ENCODE measurements at regions not wholly inside any gene's neighbourhood (a gene's known extent, or its start where the extent isn't known, plus 50 kb on each side); places are given as distances from the start of the nearest gene placed in this dataset.
"Not testable (repeated sequence)": the region's sequence is repeated elsewhere in the genome, so short reads cannot be mapped to it uniquely, and the experiment has no call there.

DNA sequence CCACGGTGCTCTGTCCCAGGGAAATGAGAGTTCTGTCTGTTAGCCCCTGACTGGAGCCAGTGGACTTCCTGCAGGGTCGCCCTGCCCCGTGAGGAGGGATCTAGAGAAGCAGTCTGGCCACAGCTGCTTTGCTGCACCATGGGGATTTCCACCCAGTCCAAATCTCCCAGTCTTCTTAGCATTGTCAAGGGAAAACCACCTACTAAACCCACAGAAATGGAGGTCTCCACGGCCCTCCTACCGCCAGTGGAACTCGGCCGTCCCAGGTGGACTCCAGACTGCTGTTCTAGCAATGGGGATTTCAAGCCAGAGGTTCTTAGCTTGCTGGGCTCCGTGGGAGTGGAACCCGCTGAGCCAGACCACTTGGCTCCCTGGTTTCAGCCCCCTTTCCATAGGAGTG lies 133.3 kb upstream of the PCDH7 start:
- intact Hi-C loops (cut with DNase I, micrococcal nuclease): no loop called here
- Histone ChIP-seq H3K9me3 (no peaks in the 10 kb centered on the region), H3K36me3 (ENCODE audit: low read depth) (no peaks in the 10 kb centered on the region), H3K4me3 (no peak overlapping the region), H3K4me1 (ENCODE audit: low read depth) (no peaks in the 10 kb centered on the region)
- no peak for DNase-seq
- ATAC-seq: no peak
- TF ChIP-seq, protein P1, sequence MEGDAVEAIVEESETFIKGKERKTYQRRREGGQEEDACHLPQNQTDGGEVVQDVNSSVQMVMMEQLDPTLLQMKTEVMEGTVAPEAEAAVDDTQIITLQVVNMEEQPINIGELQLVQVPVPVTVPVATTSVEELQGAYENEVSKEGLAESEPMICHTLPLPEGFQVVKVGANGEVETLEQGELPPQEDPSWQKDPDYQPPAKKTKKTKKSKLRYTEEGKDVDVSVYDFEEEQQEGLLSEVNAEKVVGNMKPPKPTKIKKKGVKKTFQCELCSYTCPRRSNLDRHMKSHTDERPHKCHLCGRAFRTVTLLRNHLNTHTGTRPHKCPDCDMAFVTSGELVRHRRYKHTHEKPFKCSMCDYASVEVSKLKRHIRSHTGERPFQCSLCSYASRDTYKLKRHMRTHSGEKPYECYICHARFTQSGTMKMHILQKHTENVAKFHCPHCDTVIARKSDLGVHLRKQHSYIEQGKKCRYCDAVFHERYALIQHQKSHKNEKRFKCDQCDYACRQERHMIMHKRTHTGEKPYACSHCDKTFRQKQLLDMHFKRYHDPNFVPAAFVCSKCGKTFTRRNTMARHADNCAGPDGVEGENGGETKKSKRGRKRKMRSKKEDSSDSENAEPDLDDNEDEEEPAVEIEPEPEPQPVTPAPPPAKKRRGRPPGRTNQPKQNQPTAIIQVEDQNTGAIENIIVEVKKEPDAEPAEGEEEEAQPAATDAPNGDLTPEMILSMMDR (IDR thresholded peaks at IDR 0.05): no peak

DNA sequence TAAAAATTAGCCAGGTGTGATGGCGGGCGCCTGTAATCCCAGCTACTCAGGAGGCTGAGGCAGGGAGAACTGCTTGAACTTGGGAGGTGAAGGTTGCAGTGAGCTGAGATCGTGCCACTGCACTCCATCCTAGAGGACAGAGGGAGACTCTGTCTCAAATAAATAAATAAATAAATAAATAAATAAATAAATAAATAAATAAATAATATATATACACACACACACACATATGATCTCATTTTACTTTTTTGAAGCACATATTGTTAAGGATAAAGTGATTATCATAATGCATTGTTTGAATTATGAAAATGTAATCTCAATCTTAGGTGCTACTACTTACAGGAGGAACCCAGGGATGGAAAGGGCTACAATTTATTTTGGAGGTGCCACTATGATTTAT lies 130.5 kb upstream of the PCDH7 start:
- ATAC-seq: not testable (repeated sequence)

DNA sequence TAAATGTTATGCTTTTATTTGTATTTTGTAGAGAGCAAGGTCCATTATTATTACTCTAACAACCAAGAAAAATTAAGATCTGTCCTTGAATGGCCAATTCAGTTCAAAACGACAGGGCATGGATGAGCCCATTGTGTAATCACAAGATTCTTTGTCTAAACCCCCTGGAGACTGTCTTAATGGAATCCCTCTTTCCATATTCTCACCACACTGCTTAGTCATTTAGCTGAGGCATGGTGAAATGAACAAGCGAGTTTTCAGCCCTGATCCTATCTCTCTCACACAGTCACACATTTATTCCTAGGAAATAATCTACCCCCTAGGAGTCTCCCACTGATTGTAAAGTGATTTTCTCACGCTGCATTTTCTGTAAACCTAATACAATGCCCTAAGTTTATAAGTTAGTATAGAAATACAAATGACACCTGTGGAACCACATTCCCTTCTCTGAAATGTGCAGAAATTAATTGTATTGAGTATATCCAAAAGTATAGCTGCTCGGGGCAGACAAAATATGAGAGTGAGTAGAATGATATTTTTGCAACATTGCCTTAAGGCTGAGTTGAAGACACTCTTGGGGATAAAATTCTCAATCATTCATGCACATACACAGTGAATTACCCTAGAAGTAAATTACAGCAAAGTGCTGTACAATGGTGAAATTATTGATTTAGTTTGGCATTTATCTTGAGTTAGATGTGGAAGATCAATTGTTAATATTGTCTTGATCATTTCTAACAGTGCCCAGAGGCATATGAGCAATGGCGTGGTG lies 119.7 kb upstream of the PCDH7 start:
- ATAC-seq (no peak), DNase-seq (no peak)
- TF ChIP-seq, protein P1 (IDR thresholded peaks at IDR 0.05): no peak
- Histone ChIP-seq H3K9me3 (no peaks in the 10 kb centered on the region), H3K36me3 (ENCODE audit: low read depth) (no peaks in the 10 kb centered on the region), H3K4me1 (ENCODE audit: low read depth) (no peaks in the 10 kb centered on the region), H3K4me3 (no peak overlapping the region)
- intact Hi-C loops (cut with DNase I, micrococcal nuclease): no loop called here

More for the DNA sequence above, 130.5 kb upstream of the PCDH7 start:
- intact Hi-C loops (cut with DNase I, micrococcal nuclease); H3K4me1 ChIP-seq (ENCODE audit: low read depth); H3K36me3 ChIP-seq (ENCODE audit: low read depth); H3K9me3 ChIP-seq; H3K4me3 ChIP-seq; DNase-seq: not testable (repeated sequence)

DNA sequence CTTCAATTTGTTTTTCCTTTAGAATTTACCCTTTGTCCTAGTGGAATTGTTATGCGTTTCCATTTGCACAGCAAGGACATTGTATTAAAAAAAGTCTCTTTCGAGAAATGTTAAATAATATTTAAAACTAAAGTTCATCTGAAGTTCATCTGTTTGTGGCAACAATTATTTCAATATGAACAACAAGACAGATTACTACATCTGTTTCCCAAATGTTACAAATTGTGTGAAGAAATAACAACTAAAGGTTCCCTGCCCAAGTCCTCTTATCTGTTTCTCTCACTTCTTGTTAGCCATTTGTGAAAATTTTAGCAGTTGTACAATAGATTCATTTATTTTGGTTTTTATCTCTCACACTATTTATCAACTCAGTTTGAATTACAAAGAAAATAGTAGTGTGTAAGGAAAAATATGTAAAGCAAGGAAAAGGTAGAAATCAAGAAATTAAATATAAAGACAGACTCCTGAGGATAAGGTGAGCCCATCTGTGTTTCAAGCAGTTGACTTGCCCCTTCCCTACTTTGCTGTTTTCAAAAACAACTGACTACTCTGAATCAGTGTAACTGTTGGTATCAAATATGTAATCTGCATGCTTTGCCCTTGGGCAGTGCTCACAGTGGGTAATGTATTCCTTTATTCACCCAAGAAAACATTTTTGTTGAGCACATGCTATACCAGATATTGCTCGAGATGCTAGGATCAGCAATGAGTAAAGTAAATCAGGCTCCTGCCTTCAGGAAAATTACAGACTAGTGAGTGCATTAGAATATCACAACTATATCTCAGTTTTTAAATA lies 118.9 kb upstream of the PCDH7 start:
- TF ChIP-seq, protein P1 (IDR thresholded peaks at IDR 0.05): no peak
- DNase-seq: no peak
- ATAC-seq: no peak
- no peaks in the 10 kb centered on the region for H3K4me1 ChIP-seq (ENCODE audit: low read depth)
- no peaks in the 10 kb centered on the region for H3K9me3 ChIP-seq
- H3K36me3 ChIP-seq (ENCODE audit: low read depth): no peaks in the 10 kb centered on the region
- intact Hi-C loops (cut with DNase I, micrococcal nuclease): no loop called here
- no peak overlapping the region for H3K4me3 ChIP-seq

DNA sequence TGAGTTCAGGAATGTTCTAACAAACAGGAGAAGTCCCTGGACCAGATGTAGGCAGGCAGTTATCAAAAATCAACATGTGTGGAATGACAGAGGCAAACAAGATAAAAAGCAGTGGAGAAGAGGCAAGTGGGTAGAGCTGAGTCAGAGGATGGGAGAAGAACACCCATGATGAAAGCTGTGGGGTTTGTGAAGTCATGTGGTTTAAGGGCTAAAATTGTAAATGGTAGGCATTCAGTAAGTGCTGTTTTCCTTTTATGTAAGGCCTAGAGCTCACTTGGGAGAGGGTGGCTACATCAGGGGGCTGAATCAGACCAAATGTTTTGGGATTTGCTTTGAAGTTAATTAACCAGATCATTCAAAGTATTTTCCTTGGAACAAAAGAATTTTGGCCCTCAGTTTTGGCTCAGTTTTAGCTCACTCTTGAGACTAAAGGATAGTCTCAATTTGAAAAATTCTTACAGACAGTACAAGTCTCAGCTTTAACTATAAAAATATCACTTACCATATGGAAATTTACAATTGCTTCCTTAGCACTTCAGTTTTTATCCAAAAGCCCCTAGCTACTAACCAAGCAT lies 114.5 kb upstream of the PCDH7 start:
- ATAC-seq: no peak
- Histone ChIP-seq H3K9me3 (no peaks in the 10 kb centered on the region), H3K36me3 (ENCODE audit: low read depth) (no peaks in the 10 kb centered on the region), H3K4me3 (no peak overlapping the region), H3K4me1 (ENCODE audit: low read depth) (no peaks in the 10 kb centered on the region)
- intact Hi-C loops (cut with DNase I, micrococcal nuclease): no loop called here
- TF ChIP-seq, protein P1 (IDR thresholded peaks at IDR 0.05): no peak
- no peak for DNase-seq

DNA sequence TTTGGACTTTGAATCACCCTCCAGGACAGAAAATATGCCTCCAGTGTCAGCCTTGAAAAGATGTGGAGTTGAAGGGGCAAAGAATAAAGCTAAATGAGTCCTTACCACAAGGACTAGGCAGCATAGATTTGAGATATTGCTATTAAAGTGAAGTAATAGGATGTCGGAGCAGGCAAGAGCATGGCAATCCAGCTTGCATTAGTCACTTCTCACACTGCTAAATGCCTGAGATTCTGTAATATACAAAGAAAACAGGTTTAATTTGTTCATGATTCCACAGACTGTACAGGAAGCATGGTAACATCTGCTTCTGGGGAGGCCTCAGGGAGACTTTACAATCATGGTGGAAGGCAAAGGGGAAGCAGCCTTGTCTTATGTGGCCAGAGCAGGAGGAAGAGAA lies 109.8 kb upstream of the PCDH7 start:
- TF ChIP-seq, protein P1 (IDR thresholded peaks at IDR 0.05): no peak
- H3K36me3 ChIP-seq (ENCODE audit: low read depth): no peaks in the 10 kb centered on the region
- intact Hi-C loops (cut with DNase I, micrococcal nuclease): no loop called here
- ATAC-seq: no peak
- H3K4me1 ChIP-seq (ENCODE audit: low read depth): no peaks in the 10 kb centered on the region
- H3K4me3 ChIP-seq: no peak overlapping the region
- no peak for DNase-seq
- no peaks in the 10 kb centered on the region for H3K9me3 ChIP-seq
